Stimulated activated CD4-positive, alpha-beta T cell treated with anti-CD3 and anti-CD28 coated beads, Interleukin-15, amount 100 ng/mL, for 24 hours (primary cell): ENCODE measurements at regions not wholly inside any gene's neighbourhood (a gene's known extent, or its start where the extent isn't known, plus 50 kb on each side); places are given as distances from the start of the nearest gene placed in this dataset.

Source experiments
- DNase-seq: peaks from one replicate; pipeline ENCODE4 v3.0.0-alpha.2; 2020

DNA sequence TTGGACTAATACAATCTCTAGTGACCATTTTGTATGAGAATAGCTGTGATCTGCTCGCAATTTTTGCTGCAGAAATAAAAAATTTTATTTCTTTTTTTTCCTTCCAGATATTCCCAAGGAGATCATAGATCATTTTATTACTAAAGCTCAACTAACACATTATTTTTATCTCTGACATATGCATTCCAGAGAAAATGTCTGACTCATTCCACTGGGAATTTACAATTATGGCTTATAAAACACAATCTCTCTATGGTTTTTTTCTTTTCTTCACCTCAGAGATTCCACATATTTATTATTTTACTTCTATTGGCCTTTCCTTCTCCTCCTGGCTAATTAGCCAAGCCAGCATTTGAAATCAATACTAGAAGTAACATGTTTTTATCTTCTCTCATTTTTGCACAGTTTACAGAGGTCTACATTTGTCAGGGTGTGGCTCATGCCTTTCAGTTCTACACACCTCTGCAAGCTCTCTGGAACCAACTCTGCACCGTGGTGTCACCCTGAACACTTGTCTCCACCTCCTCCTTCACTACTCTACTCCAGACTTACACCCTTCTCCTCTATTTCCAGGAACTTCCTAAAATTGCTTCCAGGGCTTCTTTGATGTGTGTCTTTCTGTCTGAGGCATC lies 59.8 kb upstream of the GPM6A start:
- DNase-seq, result no peak

DNA sequence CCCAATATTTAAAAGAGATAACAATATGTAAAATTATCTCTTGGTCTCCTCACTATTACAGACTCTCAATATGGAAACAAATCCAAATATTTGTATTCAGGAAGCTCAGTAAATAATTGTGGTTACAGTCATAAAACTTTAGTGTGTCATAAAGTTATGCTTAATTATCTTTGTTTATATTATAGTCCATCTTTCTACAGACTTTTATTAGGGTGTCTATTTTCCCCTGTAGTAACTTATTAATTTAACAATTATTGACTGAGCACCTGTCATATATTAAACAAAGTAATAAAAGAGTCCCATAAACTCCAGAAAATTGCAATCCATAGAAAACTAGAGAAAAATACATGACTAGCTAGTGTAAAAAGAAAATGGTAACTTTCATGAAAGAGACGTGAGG lies 61.6 kb upstream of the GPM6A start:
- DNase-seq, result no peak

DNA sequence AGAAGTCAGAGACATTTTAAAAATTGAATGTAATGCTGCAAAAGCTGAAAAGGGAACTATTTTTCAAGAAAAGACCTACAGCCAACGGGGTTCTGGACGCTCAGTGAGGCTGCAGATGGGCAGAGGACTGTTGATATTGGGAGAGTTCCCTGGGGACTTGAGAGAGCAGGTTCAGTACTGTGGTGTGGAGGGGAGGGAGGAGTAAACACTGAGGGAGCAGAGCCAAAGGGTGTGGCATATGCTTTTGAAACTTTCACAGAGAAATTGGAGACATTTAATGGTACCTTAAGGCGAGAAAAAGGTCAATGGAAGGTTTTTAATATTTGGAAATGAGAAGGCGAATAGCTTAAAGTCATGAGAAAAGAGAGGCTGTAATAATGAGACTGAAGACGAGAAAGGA lies 62.2 kb upstream of the GPM6A start:
- DNase-seq, result no peak

DNA sequence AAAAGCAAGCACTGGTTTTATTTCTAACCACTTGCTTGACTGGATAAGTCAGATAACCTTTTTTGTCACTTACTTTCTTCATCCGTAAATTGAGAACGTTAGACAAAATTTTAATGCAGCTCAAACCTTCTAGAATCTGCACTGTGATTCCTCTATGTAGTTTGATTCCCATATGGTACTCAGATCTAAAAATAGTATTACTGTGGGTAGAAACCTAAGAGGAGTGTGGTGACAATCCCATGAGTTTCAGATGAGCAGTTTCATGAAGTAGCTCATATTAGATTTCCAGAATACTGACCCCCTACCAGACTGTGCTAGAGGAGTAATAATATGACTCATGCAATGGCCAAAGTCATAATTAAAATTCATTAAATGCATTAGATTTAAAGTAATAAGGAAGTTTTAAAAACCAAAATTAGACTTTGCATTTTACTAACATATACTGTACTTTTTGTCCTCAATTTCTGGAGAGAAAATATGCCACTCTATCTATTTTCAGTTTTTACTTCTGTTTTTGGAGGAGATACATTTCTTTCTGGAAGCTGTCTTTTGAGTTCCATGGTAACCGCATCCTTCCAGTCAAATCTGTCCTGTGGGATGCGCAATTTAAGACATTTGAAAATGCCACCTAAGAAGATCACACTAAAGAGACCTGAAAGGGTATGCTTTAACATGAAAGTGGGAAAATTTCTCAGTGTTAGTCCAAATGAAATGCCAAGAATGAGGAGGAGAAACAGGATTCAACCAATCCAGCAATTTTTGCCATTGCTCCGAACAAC lies 64.1 kb upstream of the GPM6A start:
- no peak for DNase-seq

DNA sequence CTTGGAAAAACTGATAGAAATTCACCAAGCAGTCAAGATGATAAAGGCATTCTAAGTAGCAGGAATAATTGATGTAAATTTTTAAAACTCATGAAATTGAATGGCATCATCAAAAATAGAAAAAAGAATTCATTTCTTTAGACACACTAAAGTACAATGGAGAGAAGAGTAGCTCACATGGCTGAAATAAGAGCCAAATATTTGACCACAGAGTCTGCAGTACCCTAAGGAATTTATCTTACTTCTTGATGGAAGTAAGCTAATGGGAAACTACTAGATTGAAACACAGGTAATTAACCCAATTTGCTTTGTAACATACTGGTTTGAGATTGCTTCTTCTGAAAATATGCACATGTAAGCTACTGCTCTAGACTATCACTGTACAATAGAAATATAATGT lies 70.8 kb upstream of the GPM6A start:
- DNase-seq, result no peak

DNA sequence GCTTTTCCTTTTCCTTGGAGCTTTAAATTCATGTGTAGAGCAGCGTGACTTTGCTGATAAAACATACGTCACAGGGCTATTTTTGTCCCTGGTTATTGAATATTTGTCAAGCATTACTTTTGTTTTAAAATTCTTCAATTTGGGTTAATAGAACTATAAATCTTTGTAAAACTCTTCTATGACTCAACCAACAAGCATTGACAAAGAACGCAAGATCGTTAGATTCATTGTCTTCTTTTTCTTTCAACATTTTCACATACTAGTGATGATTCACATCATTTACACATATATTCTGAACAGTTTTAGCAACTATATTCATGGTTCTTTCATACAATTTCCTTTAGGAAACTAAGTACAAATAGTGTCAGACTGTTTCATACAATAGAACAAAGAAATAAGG lies 72.0 kb upstream of the GPM6A start:
- no peak for DNase-seq

DNA sequence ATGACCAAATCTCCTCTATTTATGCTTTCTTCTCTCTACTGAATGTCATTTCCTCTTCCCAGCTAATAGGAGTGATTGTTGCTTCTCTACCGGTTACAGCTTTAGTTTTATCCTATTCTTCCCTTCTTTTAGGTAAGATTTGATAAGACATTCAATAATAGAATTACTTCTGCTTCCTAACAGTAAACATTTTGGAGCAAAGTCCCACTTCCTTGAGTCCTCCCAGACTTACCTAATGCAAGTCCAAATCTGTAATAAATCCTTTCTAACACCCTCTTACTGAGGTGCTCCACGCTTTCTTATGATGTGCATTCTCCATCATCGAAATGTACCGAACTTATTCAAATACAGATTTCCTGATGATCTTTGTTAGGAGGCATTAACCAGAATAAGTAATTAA lies 79.2 kb upstream of the GPM6A start:
- DNase-seq, result no peak

DNA sequence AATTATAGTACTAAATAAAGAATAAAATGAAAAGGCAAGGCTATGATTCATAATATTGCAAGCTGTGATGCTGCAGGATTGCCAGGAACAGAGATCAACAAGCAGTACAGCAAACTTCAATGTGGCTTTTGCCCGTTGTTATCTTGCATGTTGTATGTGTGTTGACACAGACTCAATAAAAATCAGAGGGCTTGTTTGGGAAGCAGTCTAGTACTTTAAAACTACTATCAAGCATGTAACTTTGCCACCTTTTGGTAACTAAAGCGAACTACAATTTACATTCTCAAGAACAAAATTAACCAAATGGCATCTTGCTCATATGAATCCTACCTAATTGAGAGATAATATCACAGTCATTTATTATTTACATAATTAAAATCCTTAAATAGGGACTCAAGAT lies 79.8 kb upstream of the GPM6A start:
- DNase-seq, result no peak

DNA sequence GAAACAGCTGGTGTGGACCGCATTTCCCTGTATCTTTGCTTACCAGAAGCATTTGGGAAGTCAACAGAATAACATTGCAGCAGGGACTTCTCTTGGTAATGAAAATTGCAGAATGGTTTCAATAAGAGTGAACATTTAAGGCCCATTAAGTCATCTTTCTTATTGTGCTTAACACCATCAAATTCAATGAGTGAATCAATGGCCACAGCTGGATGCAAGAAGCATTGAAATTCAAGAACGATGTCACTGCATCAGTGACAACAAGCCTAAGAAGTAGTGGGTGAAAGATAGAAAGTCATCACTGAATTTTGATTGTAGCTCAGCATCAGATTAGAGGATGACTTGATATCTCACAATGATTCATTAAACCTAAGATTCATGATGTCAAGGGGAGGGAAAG lies 93.9 kb upstream of the GPM6A start:
- DNase-seq, result no peak

DNA sequence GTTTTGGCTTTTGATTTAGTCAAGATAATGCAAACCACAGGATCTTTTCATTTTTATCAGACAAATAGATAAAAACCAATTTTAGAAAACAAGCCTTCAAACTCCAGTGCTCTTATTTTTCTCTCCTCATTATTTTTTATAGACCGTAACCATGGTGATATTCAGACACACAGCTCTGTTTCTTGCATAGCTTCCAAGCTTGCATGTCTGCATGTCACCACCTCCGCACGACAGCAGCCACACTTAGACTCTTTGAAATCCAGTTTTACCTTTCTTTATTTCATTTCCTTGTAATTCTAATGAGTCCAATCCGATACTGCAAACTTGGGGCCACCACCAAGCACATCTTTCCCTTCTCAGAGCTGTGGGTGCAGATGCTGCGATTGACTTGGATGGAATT lies 94.3 kb upstream of the GPM6A start:
- no peak for DNase-seq

DNA sequence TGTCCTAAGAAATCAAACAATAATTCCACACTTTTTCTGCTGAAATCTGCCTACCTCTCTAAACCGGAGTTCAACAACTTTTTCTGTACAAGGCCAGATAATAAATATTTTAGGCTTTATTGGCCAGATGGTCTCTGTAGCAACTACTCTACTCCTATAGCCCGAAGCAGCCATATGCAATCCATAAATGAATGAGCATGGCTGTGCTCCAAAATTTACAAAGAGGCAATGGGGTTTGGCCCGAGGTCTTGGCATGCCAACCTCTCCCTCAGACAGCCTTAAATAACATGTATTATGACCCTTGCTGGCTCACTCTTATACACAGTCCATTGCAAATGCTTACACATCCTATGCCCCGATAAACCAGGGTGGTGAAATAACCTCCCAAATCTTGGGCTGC lies 98.6 kb upstream of the GPM6A start:
- DNase-seq, result no peak

DNA sequence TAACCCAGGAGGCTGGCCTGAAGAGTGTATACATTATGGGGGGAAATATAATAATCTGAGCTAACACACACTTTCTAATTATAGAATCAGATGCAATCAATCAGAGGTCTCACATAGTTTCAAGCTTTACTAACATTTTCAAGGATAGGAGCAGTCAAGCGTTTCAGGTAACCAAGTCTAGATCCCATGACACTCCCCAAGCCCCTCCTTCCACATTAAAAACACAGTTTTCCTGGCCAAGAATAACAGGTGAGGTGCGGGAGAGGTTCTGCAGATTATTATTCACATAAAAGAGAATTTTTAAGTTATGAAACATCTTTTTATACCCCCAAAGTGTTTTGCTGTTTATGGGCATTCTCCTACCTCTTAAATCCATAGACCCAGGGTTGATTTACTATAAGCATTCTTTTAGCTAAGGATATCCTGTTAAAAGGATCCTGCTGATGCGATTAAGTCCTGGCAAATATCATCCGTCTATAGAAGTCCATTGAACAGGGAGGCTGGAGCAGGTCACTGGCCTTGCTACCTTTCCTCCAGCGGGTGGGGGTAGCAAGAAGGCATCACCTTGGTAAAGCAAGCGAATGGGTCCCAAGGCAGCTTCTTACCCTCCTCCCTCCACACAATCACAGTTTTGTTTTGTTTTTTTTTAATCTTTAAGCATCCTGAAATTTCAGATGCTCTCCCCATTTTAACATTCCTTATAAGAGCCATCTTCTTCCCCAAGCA lies 104.7 kb upstream of the GPM6A start:
- no peak for DNase-seq

DNA sequence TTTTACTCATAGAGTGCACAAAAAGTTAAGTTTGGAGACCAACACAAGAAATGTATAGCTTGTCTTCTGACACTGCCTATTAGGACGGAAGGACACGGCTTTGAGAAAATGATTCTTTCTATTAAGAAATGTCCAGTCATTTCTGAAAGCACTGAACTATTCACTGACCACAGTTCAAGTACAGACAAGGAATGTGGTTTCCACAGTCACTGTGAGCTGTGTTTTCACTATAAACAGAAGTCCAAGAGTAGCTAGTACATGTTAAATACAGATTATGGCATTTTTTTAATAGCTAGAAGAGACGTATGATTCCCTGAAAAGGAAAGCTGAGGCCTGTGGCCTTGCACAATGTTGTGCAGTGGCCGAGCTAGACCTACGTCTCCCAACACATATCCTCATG lies 115.1 kb upstream of the GPM6A start:
- DNase-seq, result no peak

DNA sequence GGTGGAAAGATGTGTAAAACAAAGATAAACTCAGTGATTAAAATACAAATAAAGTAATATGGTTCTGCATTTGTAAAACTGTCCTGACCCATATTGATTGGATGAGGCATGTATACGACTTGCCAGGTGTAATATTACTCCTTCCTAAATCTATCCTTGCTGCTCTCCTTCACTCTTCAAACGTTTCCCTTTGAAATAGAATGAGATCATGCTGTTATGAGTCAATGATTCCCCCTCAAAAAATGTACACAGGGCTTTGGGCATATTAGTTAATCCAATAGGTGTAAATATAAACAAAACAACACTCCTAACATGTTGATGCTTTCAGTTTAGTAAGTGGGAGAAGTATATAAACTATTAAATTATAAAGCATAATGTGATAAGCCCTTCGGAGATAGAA lies 117.4 kb upstream of the GPM6A start:
- no peak for DNase-seq

DNA sequence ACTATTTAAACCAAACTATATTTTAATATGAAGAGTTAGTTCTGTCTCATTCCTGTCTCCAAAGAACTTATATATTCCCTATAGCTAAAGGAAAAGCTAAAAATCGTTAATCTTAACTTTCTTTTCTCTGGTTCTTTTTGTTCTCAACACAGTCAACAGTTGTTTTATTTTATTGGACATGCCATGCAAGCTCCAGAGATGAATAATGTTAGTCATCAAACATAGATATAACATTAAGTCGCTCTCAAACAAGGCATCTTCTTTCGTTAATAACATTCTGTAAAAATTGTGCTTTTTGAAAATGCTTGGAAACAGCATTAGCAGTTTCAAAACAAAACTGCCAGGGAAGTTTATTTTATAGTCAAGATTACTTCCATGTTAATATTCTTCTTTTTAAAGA lies 117.9 kb upstream of the GPM6A start:
- DNase-seq, result no peak

DNA sequence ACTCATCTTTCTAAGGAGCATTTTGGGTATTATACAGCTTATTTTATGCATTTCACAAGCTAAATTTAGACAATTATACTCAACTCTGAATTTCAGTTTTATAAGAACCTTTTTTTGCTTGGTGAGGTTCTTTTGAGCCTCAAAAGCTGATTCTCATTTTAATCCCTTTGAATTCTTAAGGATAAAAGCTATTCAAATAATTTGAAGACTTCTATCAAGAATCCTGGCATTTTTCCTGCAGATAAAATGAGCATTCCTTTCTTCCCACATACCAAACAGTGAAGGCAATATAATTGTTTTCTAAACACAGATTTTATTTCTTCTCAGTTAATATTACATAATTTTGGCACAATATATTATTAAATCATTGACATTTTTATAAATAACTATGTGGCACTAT lies 118.4 kb upstream of the GPM6A start:
- no peak for DNase-seq

DNA sequence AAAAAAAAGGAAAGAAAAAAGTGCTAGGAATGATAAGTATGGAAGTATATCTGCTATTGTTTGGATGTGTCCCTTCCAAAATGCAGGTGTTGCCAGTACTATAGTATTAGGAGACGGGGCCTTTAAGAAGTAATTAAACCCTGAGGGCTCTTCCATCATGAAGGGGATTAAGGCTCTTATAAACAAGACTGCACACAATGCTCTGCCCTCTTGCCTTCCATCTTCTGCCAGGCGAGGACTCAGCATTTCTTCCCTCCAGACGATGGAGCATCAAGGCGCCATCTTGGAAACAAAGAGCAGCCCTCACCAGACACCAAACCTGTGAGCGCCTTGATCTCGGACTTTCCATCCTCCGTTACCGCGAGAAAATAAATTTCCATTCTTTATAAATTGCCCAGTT lies 120.1 kb upstream of the GPM6A start:
- no peak for DNase-seq

DNA sequence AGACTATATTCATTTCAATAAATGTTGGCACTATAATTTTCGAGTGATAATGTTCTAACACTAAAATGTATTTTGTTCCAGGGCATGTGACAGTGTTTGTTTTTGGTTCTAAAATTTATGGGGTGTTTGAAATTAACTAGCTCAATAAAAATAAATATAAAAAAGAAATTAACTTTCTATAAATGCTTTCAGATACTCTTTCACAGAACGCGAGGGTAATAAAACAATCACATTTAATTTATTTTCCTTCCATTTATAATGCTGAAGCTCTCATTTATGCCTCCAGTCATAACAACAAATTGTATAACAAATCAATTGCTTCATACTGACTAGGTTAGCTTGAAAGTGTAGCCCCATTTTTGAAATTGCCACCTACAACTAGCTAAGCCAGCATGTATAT lies 122.4 kb upstream of the GPM6A start:
- no peak for DNase-seq

DNA sequence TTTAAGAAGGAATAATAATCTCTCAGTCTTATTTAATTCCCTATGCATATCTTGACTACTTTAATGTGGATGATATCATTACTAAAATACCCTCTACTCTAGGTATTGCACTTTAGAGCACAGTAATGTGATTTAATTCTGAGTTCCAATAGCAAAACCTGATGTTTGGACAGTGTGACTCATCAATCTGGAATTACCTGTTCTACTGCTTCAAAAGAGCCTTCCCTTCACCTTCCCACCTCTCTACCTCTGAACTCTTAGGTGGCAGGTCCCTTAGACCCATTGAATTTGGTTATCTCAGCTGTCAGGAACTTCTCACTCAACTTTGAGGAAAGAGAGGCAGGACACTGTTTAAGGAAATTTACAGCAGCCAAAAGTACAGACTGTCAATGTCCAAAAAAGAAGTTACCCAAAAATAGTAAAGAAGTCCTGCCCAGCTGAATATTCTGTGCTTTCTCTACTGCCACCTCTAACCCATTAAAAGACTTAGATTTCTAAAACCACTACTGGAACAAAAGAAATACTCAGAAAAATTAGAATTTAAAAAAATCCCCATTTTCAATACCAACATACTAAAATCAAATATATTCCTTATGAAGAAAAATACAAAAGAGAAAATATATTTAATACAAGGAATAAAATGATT lies 123.1 kb upstream of the GPM6A start:
- no peak for DNase-seq

DNA sequence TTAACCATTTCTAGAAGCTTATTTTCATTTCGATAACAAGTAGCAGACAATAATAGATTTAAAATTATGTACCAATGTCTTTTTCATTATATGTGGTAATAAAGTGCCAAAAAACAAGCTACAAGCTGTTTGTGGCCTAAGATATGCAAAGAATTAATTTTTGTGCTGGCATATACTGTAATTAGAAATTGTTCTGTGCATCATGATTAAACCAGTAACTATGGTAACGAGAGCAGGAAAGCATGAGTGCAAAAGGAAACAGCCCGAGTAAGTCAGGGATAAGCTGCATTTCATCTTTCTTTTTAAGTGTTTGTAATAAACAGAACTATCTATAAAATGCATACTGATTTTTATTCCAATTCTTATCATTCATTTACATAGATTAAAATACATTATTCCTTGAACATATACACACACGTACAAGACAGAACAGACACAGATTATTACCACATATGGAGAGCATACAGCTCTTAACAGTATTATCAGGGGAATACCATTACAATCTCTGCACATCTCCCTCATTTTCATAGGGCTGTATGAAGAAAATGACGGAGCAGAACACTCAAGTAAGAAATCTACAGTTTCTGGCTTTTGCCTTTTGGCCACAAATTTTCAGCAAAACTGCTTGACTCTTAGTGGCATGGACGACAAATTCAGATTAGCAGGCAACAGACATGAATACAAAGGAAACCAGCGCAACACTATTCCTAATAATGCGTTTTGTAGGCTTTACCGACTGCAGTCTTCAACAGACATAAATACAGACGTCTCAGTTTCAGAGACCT lies 121.3 kb upstream of the WDR17 start:
- no peak for DNase-seq

DNA sequence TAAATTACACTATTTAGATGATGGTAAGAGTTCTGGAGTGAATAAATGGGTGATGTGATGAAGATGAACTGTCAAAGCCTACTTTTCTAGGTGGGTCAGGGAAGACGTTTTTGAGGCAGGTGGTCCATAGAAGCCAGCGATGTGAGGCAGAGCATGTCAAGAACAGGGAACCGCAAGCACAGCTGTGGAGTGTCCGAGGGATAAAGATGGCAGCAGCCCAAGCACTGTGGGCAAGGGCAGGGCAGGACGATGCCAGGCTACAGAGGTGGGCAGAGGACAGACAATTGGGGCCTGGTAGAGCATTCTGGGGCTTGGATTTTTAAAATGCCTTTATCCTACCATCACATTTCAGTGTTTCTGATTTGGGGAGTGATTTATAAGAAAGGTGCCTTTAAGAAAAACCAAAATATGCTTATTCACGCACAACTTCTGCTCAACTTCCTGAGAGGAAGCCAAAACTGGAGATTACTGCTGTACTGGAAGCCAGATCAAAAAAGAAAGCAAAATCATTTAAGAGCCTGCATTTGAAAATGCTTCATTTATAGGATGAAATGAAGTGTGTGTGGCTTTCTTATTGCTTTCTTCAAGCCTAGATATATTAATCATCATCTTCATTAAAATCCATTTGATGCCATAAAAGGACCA lies 119.0 kb upstream of the WDR17 start:
- no peak for DNase-seq

DNA sequence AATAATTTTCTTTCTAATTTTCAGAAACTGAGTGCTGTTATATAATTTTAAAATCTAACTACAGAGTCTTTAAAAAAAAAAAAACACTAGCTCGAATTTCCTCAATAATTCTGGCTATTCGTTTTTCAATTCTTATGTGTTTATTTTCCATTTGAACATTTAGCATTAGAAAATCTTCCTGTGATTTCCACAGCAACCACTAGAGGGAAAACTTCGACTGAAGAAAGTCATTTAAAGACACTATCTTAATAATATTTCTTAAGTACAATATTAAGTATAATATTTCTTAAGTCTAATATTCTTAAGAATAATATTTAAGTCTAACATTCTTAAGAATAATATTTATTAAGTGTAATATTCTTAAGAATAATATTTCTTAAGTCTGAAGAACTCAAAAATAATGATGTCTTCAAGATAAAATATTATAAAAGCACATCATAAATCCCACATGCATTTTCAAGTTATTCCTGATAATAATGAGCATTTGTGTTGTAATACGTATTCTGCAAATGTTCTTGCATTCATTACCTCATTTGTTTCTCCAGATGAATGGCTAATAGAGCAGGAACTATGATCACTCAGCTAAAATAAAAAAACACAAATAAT lies 118.4 kb upstream of the WDR17 start:
- DNase-seq, result no peak
